Left lung (tissue), 4 donors: ENCODE measurements at regions not wholly inside any gene's neighbourhood (a gene's known extent, or its start where the extent isn't known, plus 50 kb on each side); places are given as distances from the start of the nearest gene placed in this dataset.

ENCODE experiments used
- ATAC-seq: fragments of 200-7000 bp; cut with Tn5 transposase; one replicate; pipeline ENCODE4 v1.9.1; 2020; ENCODE audit warnings: moderate library complexity
- DNase-seq, 4 donors: peaks; one replicate each; pipeline ENCODE4 v3.0.0-alpha.2; 2013 to 2020
- H3K27ac ChIP-seq, 2 donors: fragments of 200-600 bp; sonication (generic) in 1 of 2; one replicate each; pipeline versions ENCODE4 v1.5.0 to v1.8.0; 2020 to 2021
- H3K27me3 ChIP-seq, 2 donors: fragments of 200-600 bp; sonication (generic) in 1 of 2; one replicate each; pipeline versions ENCODE4 v1.5.0 to v1.8.0; 2020 to 2021
- H3K36me3 ChIP-seq, 2 donors: fragments of 200-600 bp; sonication (generic) in 1 of 2; one replicate each; pipeline versions ENCODE4 v1.5.0 to v1.8.0; 2020 to 2021
- H3K4me1 ChIP-seq, 2 donors: fragments of 200-600 bp; one replicate each; pipeline ENCODE4 v1.8.0; 2021
- H3K4me3 ChIP-seq, 2 donors: fragments of 200-600 bp; sonication (generic) in 1 of 2; one replicate each; pipeline versions ENCODE4 v1.5.0 to v1.8.0; 2020 to 2021; ENCODE audit warnings: mild to moderate bottlenecking in 1 of 2
- H3K9me3 ChIP-seq, 2 donors: fragments of 200-600 bp; sonication (generic) in 1 of 2; one replicate each; pipeline versions ENCODE4 v1.5.0 to v1.8.0; 2020 to 2021
- intact Hi-C, 2 donors: fragments of 100-400 bp; cut with DNase I; formaldehyde crosslinking; loops; one replicate each; pipeline versions ENCODE4 v1.11.2 to v1.14.2; 2022
- TF ChIP-seq, protein P1 (sequence below), 2 donors: fragments of 200-600 bp; sonication (generic) in 1 of 2; IDR thresholded peaks; one replicate each; pipeline versions ENCODE4 v1.5.0 to v1.8.0; 2021; ENCODE audit warnings: antibody characterized with exemption in 2 of 2
- donor health status: DM: no; HTN: yes; CAD: no.
- donor health status: DM: no; HTN: no; CAD: no.

DNA sequence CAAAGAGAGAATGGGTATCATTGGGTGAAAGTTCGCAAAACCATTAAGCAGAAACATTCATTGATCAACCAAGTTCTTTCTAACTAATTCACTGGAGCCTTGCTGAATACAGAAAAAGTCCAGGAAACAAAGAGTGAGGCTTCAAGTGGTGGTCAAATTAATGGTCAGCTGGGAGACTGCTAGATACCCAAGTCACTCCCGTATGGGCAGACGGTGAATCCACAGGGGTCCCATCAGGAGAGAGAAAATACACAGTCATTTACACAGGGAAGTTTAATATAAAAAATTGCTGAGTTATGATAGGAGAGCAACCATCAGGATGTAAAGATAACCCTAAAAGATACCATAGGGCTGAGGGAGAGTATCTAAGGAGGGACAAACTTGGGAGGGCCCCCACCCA is 198.7 kb upstream of the DTNBP1 start:
- intact Hi-C loops = no loop called here
- TF ChIP-seq, protein P1, sequence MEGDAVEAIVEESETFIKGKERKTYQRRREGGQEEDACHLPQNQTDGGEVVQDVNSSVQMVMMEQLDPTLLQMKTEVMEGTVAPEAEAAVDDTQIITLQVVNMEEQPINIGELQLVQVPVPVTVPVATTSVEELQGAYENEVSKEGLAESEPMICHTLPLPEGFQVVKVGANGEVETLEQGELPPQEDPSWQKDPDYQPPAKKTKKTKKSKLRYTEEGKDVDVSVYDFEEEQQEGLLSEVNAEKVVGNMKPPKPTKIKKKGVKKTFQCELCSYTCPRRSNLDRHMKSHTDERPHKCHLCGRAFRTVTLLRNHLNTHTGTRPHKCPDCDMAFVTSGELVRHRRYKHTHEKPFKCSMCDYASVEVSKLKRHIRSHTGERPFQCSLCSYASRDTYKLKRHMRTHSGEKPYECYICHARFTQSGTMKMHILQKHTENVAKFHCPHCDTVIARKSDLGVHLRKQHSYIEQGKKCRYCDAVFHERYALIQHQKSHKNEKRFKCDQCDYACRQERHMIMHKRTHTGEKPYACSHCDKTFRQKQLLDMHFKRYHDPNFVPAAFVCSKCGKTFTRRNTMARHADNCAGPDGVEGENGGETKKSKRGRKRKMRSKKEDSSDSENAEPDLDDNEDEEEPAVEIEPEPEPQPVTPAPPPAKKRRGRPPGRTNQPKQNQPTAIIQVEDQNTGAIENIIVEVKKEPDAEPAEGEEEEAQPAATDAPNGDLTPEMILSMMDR (IDR thresholded peaks at IDR 0.05) = no peak
- DNase-seq = no peak
- H3K27ac ChIP-seq = no peak overlapping the region
- H3K4me3 ChIP-seq = no peak overlapping the region
- no peaks in the 10 kb centered on the region for H3K9me3 ChIP-seq
- no peaks in the 10 kb centered on the region for H3K36me3 ChIP-seq
- no peaks in the 10 kb centered on the region for H3K4me1 ChIP-seq
- ATAC-seq = no peak
- no peaks in the 10 kb centered on the region for H3K27me3 ChIP-seq

DNA sequence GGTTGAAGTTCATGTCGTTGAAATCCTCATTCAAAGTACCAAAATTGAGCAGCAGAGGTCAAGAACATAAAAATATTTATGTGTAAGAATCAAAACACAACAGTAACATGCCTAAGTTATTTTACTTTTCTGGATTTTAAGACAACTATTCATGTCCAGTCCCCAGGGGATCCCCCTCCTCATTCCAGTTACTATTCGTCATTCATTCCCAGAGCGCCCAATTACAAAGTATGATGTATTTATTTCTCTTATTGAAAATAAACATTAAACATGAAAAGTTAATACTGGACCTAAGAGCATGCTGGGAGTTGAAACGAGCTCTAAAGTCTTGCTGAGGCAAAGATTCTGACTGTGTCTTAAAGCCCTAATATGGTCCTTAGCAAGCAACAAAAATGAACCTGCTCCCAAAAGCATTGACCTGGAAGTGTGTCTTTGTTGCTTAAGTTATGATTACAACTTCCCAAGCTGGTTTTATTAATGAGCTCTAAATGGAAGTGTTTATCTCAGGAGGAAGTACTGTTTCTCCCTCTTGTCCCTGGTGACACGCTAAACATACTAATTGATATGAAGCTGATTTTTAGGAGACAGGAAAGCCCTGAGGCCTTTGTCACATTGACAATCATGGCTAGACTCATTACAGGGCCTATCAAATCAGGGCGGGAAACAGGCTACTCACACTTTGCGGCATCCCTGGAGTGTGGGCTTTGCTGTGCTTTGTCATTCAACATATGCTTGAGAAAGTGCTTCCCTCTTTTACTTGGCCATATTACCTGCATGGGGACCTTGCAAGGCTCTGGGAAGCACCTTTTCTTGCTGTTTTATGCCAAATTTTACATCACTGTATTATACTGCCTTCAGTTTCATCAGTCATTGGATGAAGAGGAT is 192.2 kb upstream of the DTNBP1 start:
- H3K36me3 ChIP-seq = no peaks in the 10 kb centered on the region
- H3K27me3 ChIP-seq = no peaks in the 10 kb centered on the region
- TF ChIP-seq, protein P1 (IDR thresholded peaks at IDR 0.05) = no peak
- no peaks in the 10 kb centered on the region for H3K9me3 ChIP-seq
- DNase-seq (no peak), ATAC-seq (no peak)
- no peaks in the 10 kb centered on the region for H3K4me1 ChIP-seq
- intact Hi-C loops = no loop called here
- no peak overlapping the region for H3K4me3 ChIP-seq
- H3K27ac ChIP-seq = no peak overlapping the region

DNA sequence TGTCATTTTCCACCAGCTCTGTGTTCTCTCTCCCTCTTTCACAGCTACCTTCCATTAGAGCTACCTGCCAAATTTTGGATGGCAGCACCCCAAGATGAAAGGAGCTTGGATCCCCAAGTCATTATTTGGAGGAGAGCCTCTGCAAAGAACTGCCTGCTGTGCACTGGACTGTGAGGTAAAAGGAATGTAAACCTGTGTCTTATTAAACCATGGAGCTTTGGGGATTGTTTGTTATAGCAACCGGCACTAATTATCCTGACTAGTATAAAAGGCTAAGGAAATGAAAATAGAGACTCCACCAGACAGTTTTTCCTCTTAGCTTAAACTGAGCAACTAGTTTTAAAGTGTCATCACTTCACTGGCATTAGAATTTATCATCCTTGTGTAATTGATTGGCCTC is 191.6 kb upstream of the DTNBP1 start:
- intact Hi-C loops = no loop called here
- no peaks in the 10 kb centered on the region for H3K27me3 ChIP-seq
- TF ChIP-seq, protein P1 (IDR thresholded peaks at IDR 0.05) = no peak
- H3K36me3 ChIP-seq = no peaks in the 10 kb centered on the region
- ATAC-seq = no peak
- no peak for DNase-seq
- no peak overlapping the region for H3K27ac ChIP-seq
- no peaks in the 10 kb centered on the region for H3K9me3 ChIP-seq
- H3K4me3 ChIP-seq = no peak overlapping the region
- H3K4me1 ChIP-seq = no peaks in the 10 kb centered on the region

DNA sequence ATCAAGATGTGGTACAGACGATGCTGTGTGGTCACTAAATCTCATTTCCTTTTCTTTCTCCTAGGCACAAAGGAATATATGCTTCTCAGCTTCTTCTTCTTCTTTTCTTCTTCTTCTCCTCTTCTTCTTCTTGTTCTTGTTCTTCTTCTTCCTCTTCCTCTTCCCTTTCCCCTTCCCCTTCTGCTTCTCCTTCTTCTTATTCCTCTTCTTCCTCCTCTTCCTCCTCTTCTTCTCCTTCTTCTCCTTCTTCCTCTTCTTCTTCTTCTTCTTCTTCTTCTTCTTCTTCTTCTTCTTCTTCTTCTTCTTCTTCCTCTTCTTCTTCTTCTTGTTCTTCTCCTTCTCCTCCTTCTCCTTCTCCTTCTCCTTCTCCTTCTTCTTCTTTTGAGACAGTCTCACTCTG is 190.4 kb upstream of the DTNBP1 start:
- Histone ChIP-seq H3K4me3 (no peak overlapping the region), H3K27me3 (no peaks in the 10 kb centered on the region), H3K27ac (no peak overlapping the region), H3K4me1 (no peaks in the 10 kb centered on the region), H3K9me3 (no peaks in the 10 kb centered on the region), H3K36me3 (no peaks in the 10 kb centered on the region)
- DNase-seq (no peak), ATAC-seq (no peak)
- TF ChIP-seq, protein P1 (IDR thresholded peaks at IDR 0.05) = no peak
- intact Hi-C loops = no loop called here

DNA sequence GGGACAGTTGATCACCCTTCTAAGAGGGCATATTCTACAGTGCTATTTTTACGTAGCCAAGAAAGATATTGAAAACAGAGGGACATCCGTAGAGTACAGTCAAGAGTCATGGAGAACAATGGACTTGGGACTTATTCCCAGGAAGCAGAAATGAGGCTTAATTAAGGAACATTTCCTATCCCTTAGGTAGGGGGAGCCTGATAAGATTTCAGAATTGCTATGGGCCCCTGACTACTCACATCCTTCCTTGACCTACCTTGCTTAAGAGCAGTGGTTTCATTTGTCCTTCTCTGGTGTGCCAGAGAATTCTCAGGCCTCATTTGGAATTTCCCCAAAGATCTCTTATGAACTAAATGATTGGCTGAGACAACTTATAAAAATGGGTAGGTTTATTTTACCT is 189.5 kb upstream of the DTNBP1 start:
- Histone ChIP-seq H3K4me3 (no peak overlapping the region), H3K4me1 (no peaks in the 10 kb centered on the region), H3K36me3 (no peaks in the 10 kb centered on the region), H3K27ac (no peak overlapping the region), H3K9me3 (no peaks in the 10 kb centered on the region), H3K27me3 (no peaks in the 10 kb centered on the region)
- TF ChIP-seq, protein P1 (IDR thresholded peaks at IDR 0.05) = no peak
- ATAC-seq (no peak), DNase-seq (no peak)
- intact Hi-C loops = no loop called here
